GM12864 (cell line): ENCODE measurements at regions not wholly inside any gene's neighbourhood (a gene's known extent, or its start where the extent isn't known, plus 50 kb on each side); places are given as distances from the start of the nearest gene placed in this dataset.

ENCODE experiments used
- DNase-seq: peaks from one replicate; pipeline ENCODE4 v3.0.0-alpha.2; 2011; ENCODE audit warnings: low read depth
- H3K4me3 ChIP-seq: 2 replicates; pipeline ENCODE4 v1.5.1; 2011; ENCODE audit warnings: mild to moderate bottlenecking, low read depth, low read length, control low read depth
- CTCF ChIP-seq: IDR thresholded peaks from 2 replicates; pipeline ENCODE4 v1.5.1; 2011; ENCODE audit warnings: low read depth, mild to moderate bottlenecking, moderate library complexity, low read length, control low read depth, inconsistent platforms; ENCODE audit errors: missing control alignments

GRCh38 chr17:69757688-69758430 lies 317.2 kb upstream of the KCNJ16 start:
- H3K4me3 ChIP-seq, result no peak overlapping the region
- no peak for TF ChIP-seq CTCF
- no peak for DNase-seq

- TF ChIP-seq CTCF, result no peak
- no peak for DNase-seq
- no peak overlapping the region for H3K4me3 ChIP-seq
These were observed 314.5 kb upstream of the KCNJ16 start for GRCh38 chr17:69760562-69760961.

- no peak for TF ChIP-seq CTCF
- DNase-seq, result no peak
- H3K4me3 ChIP-seq, result no peak overlapping the region
These were observed 314.0 kb upstream of the KCNJ16 start for GRCh38 chr17:69761011-69761410.

- TF ChIP-seq CTCF, result no peak
- no peak for DNase-seq
- no peak overlapping the region for H3K4me3 ChIP-seq
These were observed 313.2 kb upstream of the KCNJ16 start for GRCh38 chr17:69761767-69762321.

- no peak for TF ChIP-seq CTCF
- no peak overlapping the region for H3K4me3 ChIP-seq
- DNase-seq, result no peak
These were observed 312.7 kb upstream of the KCNJ16 start for GRCh38 chr17:69762359-69762758.

GRCh38 chr17:69762766-69763165 lies 312.3 kb upstream of the KCNJ16 start:
- H3K4me3 ChIP-seq, result no peak overlapping the region
- no peak for DNase-seq
- TF ChIP-seq CTCF, result no peak

GRCh38 chr17:69763503-69763902 lies 311.5 kb upstream of the KCNJ16 start:
- H3K4me3 ChIP-seq, result no peak overlapping the region
- no peak for DNase-seq
- no peak for TF ChIP-seq CTCF
